T-helper 17 cell (primary cell): ENCODE measurements at regions not wholly inside any gene's neighbourhood (a gene's known extent, or its start where the extent isn't known, plus 50 kb on each side); places are given as distances from the start of the nearest gene placed in this dataset.
"Not testable (repeated sequence)": the region's sequence is repeated elsewhere in the genome, so short reads cannot be mapped to it uniquely, and the experiment has no call there.

ENCODE experiments used
- ATAC-seq: fragments of 150-1000 bp; cut with Tn5 transposase; 2 replicates; pipeline ENCODE4 v1.10.0; 2021; ENCODE audit warnings: mild to moderate bottlenecking, moderate library complexity
- DNase-seq, 3 donors: peaks; one replicate each; pipeline versions ENCODE4 v3.0.0 to v3.0.0-alpha.2; 2020 to 2021
- H3K9me3 ChIP-seq: one replicate; pipeline ENCODE4 v1.7.0; 2013; ENCODE audit warnings: low read length, mild to moderate bottlenecking; ENCODE audit not compliant: control insufficient read depth, poor library complexity, severe bottlenecking
- H3K27ac Mint-ChIP-seq: one replicate; pipeline ENCODE4 v1.8.0; 2022; ENCODE audit warnings: mild to moderate bottlenecking, moderate library complexity, mixed read lengths
- H3K27me3 Mint-ChIP-seq: one replicate; pipeline ENCODE4 v1.8.0; 2022; ENCODE audit warnings: mixed read lengths
- H3K36me3 Mint-ChIP-seq: one replicate; pipeline ENCODE4 v1.8.0; 2022; ENCODE audit warnings: low read depth, mixed read lengths
- H3K4me1 Mint-ChIP-seq: one replicate; pipeline ENCODE4 v1.8.0; 2022; ENCODE audit warnings: mild to moderate bottlenecking, mixed read lengths
- H3K4me3 Mint-ChIP-seq: one replicate; pipeline ENCODE4 v1.8.0; 2022; ENCODE audit warnings: mild to moderate bottlenecking, moderate library complexity, mixed read lengths

GRCh38 chr1:105631153-105631744 is 1425.2 kb upstream of the PRMT6 start:
- not testable (repeated sequence) for H3K36me3 Mint-ChIP-seq, H3K27ac Mint-ChIP-seq, ATAC-seq, H3K27me3 Mint-ChIP-seq, H3K4me3 Mint-ChIP-seq, DNase-seq, H3K4me1 Mint-ChIP-seq, H3K9me3 ChIP-seq

- Mint-ChIP-seq H3K4me3 (no peak overlapping the region), H3K4me1 (no peaks in the 10 kb centered on the region), H3K27ac (no peak overlapping the region), H3K36me3 (no peaks in the 10 kb centered on the region), H3K27me3 (no peaks in the 10 kb centered on the region)
- peaks cover 3% of the 10 kb centered on the region for H3K9me3 ChIP-seq
- ATAC-seq, result no peak
- no peak for DNase-seq
Observed at GRCh38 chr1:105632342-105633196, 1423.9 kb upstream of the PRMT6 start.

DNA sequence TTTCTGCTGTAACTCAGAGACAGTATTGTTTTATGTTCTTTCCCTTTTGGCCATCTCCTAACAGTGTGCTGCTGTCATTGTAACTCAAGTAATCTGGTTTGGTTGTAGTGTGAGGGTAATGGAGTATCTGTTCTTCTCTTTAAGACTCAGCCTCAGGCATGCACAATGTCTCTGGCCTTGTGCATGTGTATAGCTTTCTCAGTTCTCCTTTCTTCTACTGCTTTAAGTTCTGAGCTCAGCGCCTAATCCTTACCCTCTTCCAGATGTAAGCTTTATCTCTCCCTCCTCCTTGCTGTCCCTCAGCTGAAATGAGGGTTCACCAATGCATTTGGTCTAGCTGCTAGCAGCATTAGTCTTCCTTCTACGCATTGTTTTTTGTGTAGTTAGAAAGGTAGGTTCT is 1420.4 kb upstream of the PRMT6 start:
- ATAC-seq (no peak), DNase-seq (no peak)
- no peaks in the 10 kb centered on the region for H3K27me3 Mint-ChIP-seq
- H3K4me1 Mint-ChIP-seq, result no peaks in the 10 kb centered on the region
- H3K9me3 ChIP-seq, result peaks cover 3% of the 10 kb centered on the region
- no peak overlapping the region for H3K27ac Mint-ChIP-seq
- H3K4me3 Mint-ChIP-seq, result no peak overlapping the region
- H3K36me3 Mint-ChIP-seq, result no peaks in the 10 kb centered on the region

- peaks cover 5% of the 10 kb centered on the region for H3K9me3 ChIP-seq
- Mint-ChIP-seq H3K27me3 (no peaks in the 10 kb centered on the region), H3K4me1 (no peaks in the 10 kb centered on the region), H3K4me3 (no peak overlapping the region), H3K27ac (no peak overlapping the region), H3K36me3 (no peaks in the 10 kb centered on the region)
- DNase-seq (no peak), ATAC-seq (no peak)
Observed at GRCh38 chr1:105641407-105641806, 1415.1 kb upstream of the PRMT6 start.

DNA sequence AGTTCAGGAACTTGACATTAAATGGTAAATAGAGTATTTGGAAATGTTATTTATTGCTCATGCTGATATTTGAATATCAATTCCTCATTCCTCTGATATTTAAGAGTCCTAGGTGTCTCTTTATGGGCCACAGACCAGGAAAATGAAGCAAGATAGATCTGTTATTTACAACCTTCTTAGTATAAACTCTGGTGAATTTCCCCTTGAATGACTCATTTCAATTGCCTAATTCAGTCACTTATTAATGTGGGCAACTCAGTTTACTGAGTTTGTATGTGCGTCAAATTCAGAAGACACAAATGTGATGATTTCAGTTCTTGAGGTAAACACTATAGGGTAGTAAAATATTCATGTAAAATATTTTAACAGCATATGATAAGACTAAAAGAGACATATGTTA is 1404.4 kb upstream of the PRMT6 start:
- no peaks in the 10 kb centered on the region for H3K36me3 Mint-ChIP-seq
- no peak overlapping the region for H3K4me3 Mint-ChIP-seq
- no peak for ATAC-seq
- no peaks in the 10 kb centered on the region for H3K9me3 ChIP-seq
- DNase-seq, result no peak
- H3K27me3 Mint-ChIP-seq, result no peaks in the 10 kb centered on the region
- H3K27ac Mint-ChIP-seq, result no peak overlapping the region
- no peaks in the 10 kb centered on the region for H3K4me1 Mint-ChIP-seq

DNA sequence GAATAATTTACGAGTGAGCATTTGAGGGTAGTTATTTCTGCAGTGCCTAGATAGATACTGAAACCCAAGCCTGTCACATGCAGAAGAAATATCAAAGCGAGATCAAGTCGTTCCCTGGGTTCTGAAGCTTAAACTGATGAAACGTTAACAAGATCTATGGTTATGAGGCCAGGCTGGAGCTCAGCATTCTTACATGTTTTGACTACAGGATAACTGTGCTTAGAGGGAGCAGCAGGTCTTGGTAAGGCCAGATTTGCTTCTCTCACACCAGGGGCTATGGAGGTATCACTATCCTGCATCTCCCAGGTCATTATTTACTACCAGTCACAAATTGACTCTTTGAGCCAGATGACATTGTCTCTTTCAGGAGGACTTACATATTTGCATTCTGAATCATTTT is 1401.4 kb upstream of the PRMT6 start:
- Mint-ChIP-seq H3K4me3 (no peak overlapping the region), H3K27me3 (no peaks in the 10 kb centered on the region), H3K36me3 (no peaks in the 10 kb centered on the region), H3K27ac (no peak overlapping the region), H3K4me1 (no peaks in the 10 kb centered on the region)
- no peaks in the 10 kb centered on the region for H3K9me3 ChIP-seq
- ATAC-seq (no peak), DNase-seq (no peak)

DNA sequence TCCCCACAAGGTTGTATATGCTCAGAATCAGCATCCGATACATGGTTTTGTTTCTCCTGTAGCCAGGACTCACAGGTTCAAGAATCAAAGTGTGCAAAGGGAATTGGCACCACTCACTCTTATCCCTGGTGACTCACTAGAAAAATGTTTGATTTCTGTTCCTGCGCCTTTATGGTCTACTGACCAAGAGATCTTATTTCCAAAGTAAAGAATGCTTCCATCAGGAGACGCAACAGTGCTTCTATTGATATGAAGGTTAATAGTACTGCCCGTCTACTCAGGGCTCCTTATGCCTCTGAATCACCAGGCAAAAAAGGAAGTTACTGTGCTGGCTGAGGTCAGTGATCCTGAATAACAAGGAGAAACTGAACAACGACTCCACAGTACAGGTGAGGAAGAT is 1392.0 kb upstream of the PRMT6 start:
- no peaks in the 10 kb centered on the region for H3K4me1 Mint-ChIP-seq
- no peak overlapping the region for H3K4me3 Mint-ChIP-seq
- H3K36me3 Mint-ChIP-seq, result no peaks in the 10 kb centered on the region
- H3K27me3 Mint-ChIP-seq, result no peaks in the 10 kb centered on the region
- no peak for DNase-seq
- no peak overlapping the region for H3K27ac Mint-ChIP-seq
- no peak for ATAC-seq
- no peaks in the 10 kb centered on the region for H3K9me3 ChIP-seq

GRCh38 chr1:105678334-105678733 is 1378.1 kb upstream of the PRMT6 start:
- Mint-ChIP-seq H3K4me3 (no peak overlapping the region), H3K36me3 (no peaks in the 10 kb centered on the region), H3K27ac (no peak overlapping the region), H3K4me1 (no peaks in the 10 kb centered on the region), H3K27me3 (no peaks in the 10 kb centered on the region)
- DNase-seq, result no peak
- no peaks in the 10 kb centered on the region for H3K9me3 ChIP-seq
- no peak for ATAC-seq

- H3K27ac Mint-ChIP-seq, result no peak overlapping the region
- no peaks in the 10 kb centered on the region for H3K9me3 ChIP-seq
- no peaks in the 10 kb centered on the region for H3K36me3 Mint-ChIP-seq
- DNase-seq (no peak), ATAC-seq (no peak)
- no peaks in the 10 kb centered on the region for H3K27me3 Mint-ChIP-seq
- no peak overlapping the region for H3K4me3 Mint-ChIP-seq
- no peaks in the 10 kb centered on the region for H3K4me1 Mint-ChIP-seq
Observed at GRCh38 chr1:105684714-105685113, 1371.8 kb upstream of the PRMT6 start.

- H3K36me3 Mint-ChIP-seq, result no peaks in the 10 kb centered on the region
- H3K4me1 Mint-ChIP-seq, result no peaks in the 10 kb centered on the region
- DNase-seq, result no peak
- no peak for ATAC-seq
- H3K27ac Mint-ChIP-seq, result no peak overlapping the region
- no peaks in the 10 kb centered on the region for H3K27me3 Mint-ChIP-seq
- no peaks in the 10 kb centered on the region for H3K9me3 ChIP-seq
- no peak overlapping the region for H3K4me3 Mint-ChIP-seq
Observed at GRCh38 chr1:105686026-105686425, 1370.4 kb upstream of the PRMT6 start.

GRCh38 chr1:105686874-105687690 is 1369.4 kb upstream of the PRMT6 start:
- Mint-ChIP-seq H3K4me3 (no peak overlapping the region), H3K27ac (no peak overlapping the region), H3K36me3 (no peaks in the 10 kb centered on the region), H3K27me3 (no peaks in the 10 kb centered on the region), H3K4me1 (no peaks in the 10 kb centered on the region)
- ATAC-seq (no peak), DNase-seq (no peak)
- no peaks in the 10 kb centered on the region for H3K9me3 ChIP-seq

GRCh38 chr1:105700723-105701122 is 1355.8 kb upstream of the PRMT6 start:
- no peaks in the 10 kb centered on the region for H3K4me1 Mint-ChIP-seq
- no peak overlapping the region for H3K4me3 Mint-ChIP-seq
- H3K36me3 Mint-ChIP-seq, result no peaks in the 10 kb centered on the region
- H3K9me3 ChIP-seq, result peaks cover 3% of the 10 kb centered on the region
- H3K27me3 Mint-ChIP-seq, result no peaks in the 10 kb centered on the region
- DNase-seq (no peak), ATAC-seq (no peak)
- H3K27ac Mint-ChIP-seq, result no peak overlapping the region

GRCh38 chr1:105724286-105724685 is 1332.2 kb upstream of the PRMT6 start:
- no peaks in the 10 kb centered on the region for H3K9me3 ChIP-seq
- Mint-ChIP-seq H3K27me3 (no peaks in the 10 kb centered on the region), H3K4me1 (no peaks in the 10 kb centered on the region), H3K27ac (no peak overlapping the region), H3K4me3 (no peak overlapping the region), H3K36me3 (no peaks in the 10 kb centered on the region)
- DNase-seq (no peak), ATAC-seq (no peak)
